Smooth muscle cell (in vitro differentiated cells): ENCODE measurements at regions not wholly inside any gene's neighbourhood (a gene's known extent, or its start where the extent isn't known, plus 50 kb on each side); places are given as distances from the start of the nearest gene placed in this dataset.

Source experiments
- DNase-seq: peaks from one replicate; lab custom pipeline; 2025; ENCODE audit not compliant: unreplicated experiment; lab: John Stamatoyannopoulos, UW
- H2AFZ ChIP-seq: fragments of 200-600 bp; sonication (generic); 2 replicates; pipeline ENCODE4 v1.6.0; 2016; ENCODE audit warnings: antibody characterized with exemption, low read depth, mild to moderate bottlenecking
- H3F3A ChIP-seq: fragments of 200-600 bp; sonication (generic); 2 replicates; pipeline ENCODE4 v1.6.0; 2017; ENCODE audit warnings: antibody characterized with exemption, low read depth
- H3K27ac ChIP-seq: fragments of 200-600 bp; sonication (generic); 2 replicates; pipeline ENCODE4 v1.5.1; 2016; ENCODE audit warnings: low read depth, mild to moderate bottlenecking
- H3K27me3 ChIP-seq: fragments of 200-600 bp; sonication (generic); 2 replicates; pipeline ENCODE4 v1.6.1; 2016; ENCODE audit warnings: low read depth, mild to moderate bottlenecking
- H3K36me3 ChIP-seq: fragments of 200-600 bp; sonication (generic); 2 replicates; pipeline ENCODE4 v1.5.1; 2016; ENCODE audit warnings: low read depth
- H3K4me1 ChIP-seq: fragments of 200-600 bp; sonication (generic); 2 replicates; pipeline ENCODE4 v1.5.1; 2016; ENCODE audit warnings: low read depth
- H3K4me2 ChIP-seq: fragments of 200-600 bp; sonication (generic); 2 replicates; pipeline ENCODE4 v1.6.0; 2016; ENCODE audit warnings: mild to moderate bottlenecking
- H3K4me3 ChIP-seq: fragments of 200-600 bp; sonication (generic); 2 replicates; pipeline ENCODE4 v1.5.1; 2016; ENCODE audit warnings: mild to moderate bottlenecking
- H3K79me2 ChIP-seq: fragments of 200-600 bp; sonication (generic); 2 replicates; pipeline ENCODE4 v1.6.0; 2016; ENCODE audit warnings: low read depth, mild to moderate bottlenecking
- H3K9ac ChIP-seq: fragments of 200-600 bp; sonication (generic); 2 replicates; pipeline ENCODE4 v1.6.0; 2016; ENCODE audit warnings: low read depth
- H3K9me3 ChIP-seq: fragments of 200-600 bp; sonication (generic); replicated peaks from 2 replicates; pipeline ENCODE4 v1.5.1; 2016; ENCODE audit warnings: low read depth
- H4K20me1 ChIP-seq: fragments of 200-600 bp; sonication (generic); 2 replicates; pipeline ENCODE4 v1.6.0; 2016; ENCODE audit warnings: low read depth
- WGBS: methylation state at CpG from one replicate; pipeline ENCODE4 v1.1.7; 2016; ENCODE audit warnings: low lambda C conversion rate; 5-methylcytosine and 5-hydroxymethylcytosine counted together
- TF ChIP-seq, protein P1 (sequence below): fragments of 200-600 bp; sonication (generic); IDR thresholded peaks from 2 replicates; pipeline ENCODE4 v1.5.1; 2017; ENCODE audit warnings: borderline replicate concordance, mild to moderate bottlenecking, antibody characterized with exemption; ENCODE audit not compliant: insufficient read depth, poor library complexity, severe bottlenecking

DNA sequence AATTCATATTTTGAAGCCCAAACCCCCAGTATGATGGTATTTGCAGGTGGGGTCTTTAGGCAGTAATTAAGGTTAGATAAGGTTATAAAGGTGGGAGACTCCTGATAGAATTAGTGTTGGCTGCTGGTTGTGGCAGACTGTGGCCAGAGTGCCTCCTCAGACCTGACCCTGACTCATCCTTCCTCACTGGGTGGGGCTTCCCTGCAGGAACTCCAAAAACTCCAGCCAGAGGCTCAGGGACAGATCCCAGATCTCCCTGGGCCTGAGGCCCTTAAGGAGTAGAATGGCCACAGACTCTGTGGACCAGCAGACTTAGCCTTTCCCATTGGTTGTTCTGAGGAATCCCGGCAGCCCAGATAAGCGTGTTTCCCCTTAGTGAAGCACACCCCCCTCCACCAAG is 463.0 kb upstream of the CPEB2 start:
- TF ChIP-seq, protein P1, sequence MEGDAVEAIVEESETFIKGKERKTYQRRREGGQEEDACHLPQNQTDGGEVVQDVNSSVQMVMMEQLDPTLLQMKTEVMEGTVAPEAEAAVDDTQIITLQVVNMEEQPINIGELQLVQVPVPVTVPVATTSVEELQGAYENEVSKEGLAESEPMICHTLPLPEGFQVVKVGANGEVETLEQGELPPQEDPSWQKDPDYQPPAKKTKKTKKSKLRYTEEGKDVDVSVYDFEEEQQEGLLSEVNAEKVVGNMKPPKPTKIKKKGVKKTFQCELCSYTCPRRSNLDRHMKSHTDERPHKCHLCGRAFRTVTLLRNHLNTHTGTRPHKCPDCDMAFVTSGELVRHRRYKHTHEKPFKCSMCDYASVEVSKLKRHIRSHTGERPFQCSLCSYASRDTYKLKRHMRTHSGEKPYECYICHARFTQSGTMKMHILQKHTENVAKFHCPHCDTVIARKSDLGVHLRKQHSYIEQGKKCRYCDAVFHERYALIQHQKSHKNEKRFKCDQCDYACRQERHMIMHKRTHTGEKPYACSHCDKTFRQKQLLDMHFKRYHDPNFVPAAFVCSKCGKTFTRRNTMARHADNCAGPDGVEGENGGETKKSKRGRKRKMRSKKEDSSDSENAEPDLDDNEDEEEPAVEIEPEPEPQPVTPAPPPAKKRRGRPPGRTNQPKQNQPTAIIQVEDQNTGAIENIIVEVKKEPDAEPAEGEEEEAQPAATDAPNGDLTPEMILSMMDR = no peak
- Histone ChIP-seq H3K9ac (no peak overlapping the region), H3K9me3 (no peaks in the 10 kb centered on the region), H3K4me3 (no peak overlapping the region), H4K20me1 (no peaks in the 10 kb centered on the region), H3K4me1 (peaks cover 4% of the 10 kb centered on the region), H3K4me2 (no peak overlapping the region), H2AFZ (no peak overlapping the region), H3K27ac (no peak overlapping the region), H3K36me3 (no peaks in the 10 kb centered on the region), H3F3A (no peaks in the 10 kb centered on the region), H3K27me3 (no peaks in the 10 kb centered on the region), H3K79me2 (no peaks in the 10 kb centered on the region)
- DNase-seq = no peak
- WGBS = 98% methylated on average over 2 of the region's 2 CpGs

DNA sequence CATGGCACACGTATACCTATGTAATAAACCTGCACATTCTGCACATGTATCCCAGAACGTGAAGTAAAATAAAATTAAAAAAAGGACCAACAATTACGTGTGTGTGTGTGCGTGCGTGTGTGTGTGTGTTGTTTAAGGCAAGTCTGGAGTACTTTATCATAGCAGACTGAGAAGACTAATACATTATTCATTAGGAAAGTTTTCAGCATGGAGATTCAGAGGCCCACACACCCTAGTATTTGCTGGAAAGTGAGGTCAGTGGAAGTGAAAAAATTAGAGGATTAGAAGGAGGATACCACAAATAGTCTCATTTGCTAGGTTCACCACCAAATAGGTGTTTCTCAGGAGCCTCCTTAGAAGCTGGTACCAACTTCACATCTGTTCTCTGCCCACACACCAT is 457.1 kb upstream of the CPEB2 start:
- TF ChIP-seq, protein P1 = no peak
- no peak overlapping the region for H3K9ac ChIP-seq
- H3K9me3 ChIP-seq = no peaks in the 10 kb centered on the region
- 93% methylated on average over 5 of the region's 5 CpGs for WGBS
- no peaks in the 10 kb centered on the region for H3K36me3 ChIP-seq
- H2AFZ ChIP-seq = no peak overlapping the region
- H3K4me3 ChIP-seq = no peak overlapping the region
- no peaks in the 10 kb centered on the region for H3F3A ChIP-seq
- no peak overlapping the region for H3K4me2 ChIP-seq
- H3K79me2 ChIP-seq = no peaks in the 10 kb centered on the region
- no peaks in the 10 kb centered on the region for H3K4me1 ChIP-seq
- no peak for DNase-seq
- H3K27ac ChIP-seq = no peak overlapping the region
- H4K20me1 ChIP-seq = no peaks in the 10 kb centered on the region
- H3K27me3 ChIP-seq = peaks cover 3% of the 10 kb centered on the region

DNA sequence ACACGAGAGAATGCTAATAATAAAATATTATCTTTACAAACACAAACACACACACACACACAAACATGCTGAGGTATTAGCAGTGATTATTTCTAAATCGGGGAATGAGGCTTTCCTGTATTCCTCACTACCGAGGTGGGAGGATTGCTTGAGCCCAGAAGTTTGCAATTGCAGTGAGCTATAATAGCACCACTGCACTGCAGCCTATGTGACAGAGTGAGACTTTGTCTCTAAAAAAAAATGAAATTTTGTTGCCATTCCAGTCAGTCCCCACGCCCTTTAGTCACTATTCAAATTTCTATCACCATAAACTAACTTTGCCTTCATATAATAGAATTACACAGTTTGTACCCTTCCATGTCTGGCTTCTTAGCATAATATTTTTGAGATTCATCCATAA is 456.5 kb upstream of the CPEB2 start:
- Histone ChIP-seq H3K27ac (no peak overlapping the region), H3K9me3 (no peaks in the 10 kb centered on the region), H2AFZ (no peak overlapping the region), H3K27me3 (peaks cover 9% of the 10 kb centered on the region), H3K36me3 (no peaks in the 10 kb centered on the region), H3K9ac (no peak overlapping the region), H3F3A (no peaks in the 10 kb centered on the region), H3K4me3 (no peak overlapping the region), H4K20me1 (no peaks in the 10 kb centered on the region), H3K4me1 (no peaks in the 10 kb centered on the region), H3K4me2 (no peak overlapping the region), H3K79me2 (no peaks in the 10 kb centered on the region)
- WGBS = 69% methylated on average over 4 of the region's 4 CpGs
- TF ChIP-seq, protein P1 = no peak
- DNase-seq = no peak

DNA sequence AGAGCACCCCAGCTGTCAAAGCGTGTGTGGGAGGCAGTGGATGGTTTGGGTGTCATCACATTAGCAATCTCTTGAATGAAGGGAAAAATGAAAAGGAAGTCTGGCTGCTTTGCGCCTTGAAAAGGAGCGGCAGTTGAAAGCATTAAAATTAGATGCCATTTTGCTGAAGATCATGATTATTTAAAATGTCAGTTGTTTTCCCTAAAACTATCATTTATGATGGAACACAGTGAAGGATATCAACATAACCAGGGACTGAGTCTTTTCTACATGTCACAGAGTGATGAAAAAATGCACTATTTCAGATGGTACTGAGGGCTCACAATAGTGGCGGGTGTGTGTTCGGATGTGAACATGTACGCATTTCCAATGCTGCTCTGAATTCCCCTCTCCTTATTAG is 450.2 kb upstream of the CPEB2 start:
- WGBS = 85% methylated on average over 6 of the region's 6 CpGs
- Histone ChIP-seq H3K4me1 (no peaks in the 10 kb centered on the region), H2AFZ (no peak overlapping the region)

More for the DNA sequence above, 450.2 kb upstream of the CPEB2 start:
- no peak overlapping the region for H3K9ac ChIP-seq
- TF ChIP-seq, protein P1 = no peak
- no peaks in the 10 kb centered on the region for H3K79me2 ChIP-seq
- no peaks in the 10 kb centered on the region for H3F3A ChIP-seq
- no peaks in the 10 kb centered on the region for H4K20me1 ChIP-seq
- H3K4me3 ChIP-seq = no peak overlapping the region
- no peaks in the 10 kb centered on the region for H3K36me3 ChIP-seq
- H3K27me3 ChIP-seq = peaks cover 25% of the 10 kb centered on the region
- no peak overlapping the region for H3K4me2 ChIP-seq
- H3K9me3 ChIP-seq = no peaks in the 10 kb centered on the region
- no peak overlapping the region for H3K27ac ChIP-seq
- DNase-seq = no peak
